ENCODE measurements at regions not wholly inside any gene's neighbourhood (a gene's known extent, or its start where the extent isn't known, plus 50 kb on each side); places are given as distances from the start of the nearest gene placed in this dataset.

DNA sequence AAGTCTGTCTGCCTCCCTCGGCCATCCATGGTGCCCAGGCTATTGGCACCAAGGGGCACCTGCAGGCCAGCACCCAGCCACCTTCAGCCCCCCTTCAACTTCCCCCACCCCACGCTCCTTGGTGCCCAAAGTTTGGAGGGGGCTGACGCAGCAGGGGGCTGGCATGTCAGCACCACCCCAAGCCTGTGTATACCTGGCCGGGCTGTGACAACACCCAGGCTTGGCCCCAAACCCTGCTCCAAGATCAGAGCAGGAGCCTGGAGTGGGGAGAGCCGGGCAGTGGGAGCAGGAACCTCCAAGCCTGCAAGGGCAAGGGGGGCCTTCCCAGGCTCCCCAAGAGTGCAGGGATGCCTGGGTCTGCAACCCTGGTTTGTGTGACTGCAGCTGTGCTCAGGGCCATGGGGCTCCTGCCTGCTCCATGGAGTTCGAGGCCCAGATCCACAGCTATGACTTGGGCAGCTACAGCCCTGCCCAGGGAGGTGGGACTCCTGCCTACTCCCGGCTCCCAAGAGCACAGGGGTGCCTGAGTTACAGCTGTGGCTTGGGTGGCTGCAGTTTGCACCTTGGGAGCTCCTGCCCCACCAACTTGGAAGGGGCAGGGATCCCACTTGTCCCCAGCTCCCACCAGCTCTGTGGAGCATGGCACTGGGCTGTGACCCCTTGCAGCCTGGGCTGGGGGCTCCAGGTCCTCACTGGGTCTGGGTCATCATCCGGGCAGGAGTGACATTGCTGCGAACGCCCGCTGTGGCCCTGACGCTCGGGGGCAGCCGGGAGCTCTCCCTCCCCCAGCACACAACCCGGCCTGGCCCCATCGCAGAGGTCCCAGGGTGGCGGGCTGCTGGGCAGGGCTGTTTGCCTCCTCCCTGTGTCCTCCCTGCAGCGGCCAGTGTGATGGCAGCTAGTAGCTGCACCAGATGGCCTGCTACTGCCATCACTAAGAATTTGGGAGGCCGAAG is 175.5 kb upstream of the SDK2 start:
- no peak for TF ChIP-seq POLR2A (IDR thresholded peaks at IDR 0.05)
- TF ChIP-seq, protein P1, sequence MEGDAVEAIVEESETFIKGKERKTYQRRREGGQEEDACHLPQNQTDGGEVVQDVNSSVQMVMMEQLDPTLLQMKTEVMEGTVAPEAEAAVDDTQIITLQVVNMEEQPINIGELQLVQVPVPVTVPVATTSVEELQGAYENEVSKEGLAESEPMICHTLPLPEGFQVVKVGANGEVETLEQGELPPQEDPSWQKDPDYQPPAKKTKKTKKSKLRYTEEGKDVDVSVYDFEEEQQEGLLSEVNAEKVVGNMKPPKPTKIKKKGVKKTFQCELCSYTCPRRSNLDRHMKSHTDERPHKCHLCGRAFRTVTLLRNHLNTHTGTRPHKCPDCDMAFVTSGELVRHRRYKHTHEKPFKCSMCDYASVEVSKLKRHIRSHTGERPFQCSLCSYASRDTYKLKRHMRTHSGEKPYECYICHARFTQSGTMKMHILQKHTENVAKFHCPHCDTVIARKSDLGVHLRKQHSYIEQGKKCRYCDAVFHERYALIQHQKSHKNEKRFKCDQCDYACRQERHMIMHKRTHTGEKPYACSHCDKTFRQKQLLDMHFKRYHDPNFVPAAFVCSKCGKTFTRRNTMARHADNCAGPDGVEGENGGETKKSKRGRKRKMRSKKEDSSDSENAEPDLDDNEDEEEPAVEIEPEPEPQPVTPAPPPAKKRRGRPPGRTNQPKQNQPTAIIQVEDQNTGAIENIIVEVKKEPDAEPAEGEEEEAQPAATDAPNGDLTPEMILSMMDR (IDR thresholded peaks at IDR 0.05): no peak

Measured in right lobe of liver (tissue), 4 donors.